H9 (cell line): ENCODE measurements at regions not wholly inside any gene's neighbourhood (a gene's known extent, or its start where the extent isn't known, plus 50 kb on each side); places are given as distances from the start of the nearest gene placed in this dataset.

Source experiments
- DNase-seq: peaks from one replicate; pipeline ENCODE4 v3.0.0-alpha.2; 2017
- H2AFZ ChIP-seq: one replicate; pipeline ENCODE4 v1.6.1; 2013; ENCODE audit warnings: mild to moderate bottlenecking, low read length, control low read depth, moderate library complexity
- H2AK5ac ChIP-seq: 2 replicates; pipeline ENCODE4 v1.6.1; 2013; ENCODE audit warnings: low read length, control low read depth, mixed read lengths; ENCODE audit not compliant: insufficient read length
- H2BK120ac ChIP-seq: one replicate; pipeline ENCODE4 v1.6.1; 2013; ENCODE audit warnings: low read depth, mild to moderate bottlenecking, low read length, control low read depth, inconsistent platforms; ENCODE audit not compliant: poor library complexity, severe bottlenecking
- H2BK12ac ChIP-seq: 2 replicates; pipeline ENCODE4 v1.6.1; 2013; ENCODE audit warnings: low read length, control low read depth, mixed read lengths, low read depth; ENCODE audit not compliant: insufficient read length
- H2BK15ac ChIP-seq: 2 replicates; pipeline ENCODE4 v1.6.1; 2013; ENCODE audit warnings: low read depth, low read length, control low read depth
- H2BK20ac ChIP-seq: one replicate; pipeline ENCODE4 v1.6.1; 2013; ENCODE audit warnings: low read depth, mild to moderate bottlenecking, low read length, control low read depth, inconsistent platforms; ENCODE audit not compliant: poor library complexity, severe bottlenecking
- H2BK5ac ChIP-seq: 2 replicates; pipeline ENCODE4 v1.6.1; 2013; ENCODE audit warnings: low read length, control low read depth, mixed read lengths; ENCODE audit not compliant: insufficient read length
- H3K14ac ChIP-seq: 2 replicates; pipeline ENCODE4 v1.6.1; 2013; ENCODE audit warnings: low read length, control low read depth; ENCODE audit not compliant: insufficient read depth
- H3K18ac ChIP-seq: 2 replicates; pipeline ENCODE4 v1.6.1; 2013; ENCODE audit warnings: low read depth, mild to moderate bottlenecking, mixed read lengths, low read length, control low read depth; ENCODE audit not compliant: insufficient read length
- H3K23ac ChIP-seq: 2 replicates; pipeline ENCODE4 v1.6.1; 2013; ENCODE audit warnings: low read length, control low read depth, mixed read lengths, low read depth; ENCODE audit not compliant: insufficient read length
- H3K23me2 ChIP-seq: 2 replicates; pipeline ENCODE4 v1.6.1; 2013; ENCODE audit warnings: low read depth, mild to moderate bottlenecking, mixed read lengths, low read length, control low read depth; ENCODE audit not compliant: insufficient read length, poor library complexity, severe bottlenecking
- H3K27ac ChIP-seq: 2 replicates; pipeline ENCODE4 v1.5.1; 2013; ENCODE audit warnings: low read length, control low read depth, mixed read lengths, low read depth; ENCODE audit not compliant: insufficient read length
- H3K27me3 ChIP-seq: 2 replicates; pipeline ENCODE4 v1.6.1; 2013; ENCODE audit warnings: low read length, control low read depth, inconsistent platforms; ENCODE audit not compliant: insufficient read depth
- H3K4ac ChIP-seq: 2 replicates; pipeline ENCODE4 v1.6.1; 2013; ENCODE audit warnings: low read depth, mild to moderate bottlenecking, control low read depth, inconsistent platforms, low read length, moderate library complexity
- H3K4me1 ChIP-seq: 2 replicates; pipeline ENCODE4 v1.6.1; 2013; ENCODE audit warnings: low read length, control low read depth, inconsistent platforms; ENCODE audit not compliant: insufficient read depth
- H3K4me2 ChIP-seq: 2 replicates; pipeline ENCODE4 v1.6.1; 2013; ENCODE audit warnings: low read length, control low read depth, mixed read lengths; ENCODE audit not compliant: insufficient read length, insufficient read depth
- H3K56ac ChIP-seq: 2 replicates; pipeline ENCODE4 v1.6.1; 2013; ENCODE audit warnings: low read depth, mild to moderate bottlenecking, mixed read lengths, low read length, control low read depth; ENCODE audit not compliant: insufficient read length
- H3K79me1 ChIP-seq: 2 replicates; pipeline ENCODE4 v1.6.1; 2013; ENCODE audit warnings: low read depth, mild to moderate bottlenecking, moderate library complexity, low read length, control low read depth, inconsistent platforms; ENCODE audit not compliant: insufficient read depth, poor library complexity, severe bottlenecking
- H3K79me2 ChIP-seq: 2 replicates; pipeline ENCODE4 v1.6.1; 2013; ENCODE audit warnings: low read length, control low read depth, inconsistent platforms; ENCODE audit not compliant: insufficient read depth
- H3K9ac ChIP-seq: 2 replicates; pipeline ENCODE4 v1.6.1; 2013; ENCODE audit warnings: low read length, control low read depth, mixed read lengths; ENCODE audit not compliant: insufficient read length; ENCODE audit errors: extremely low read depth
- H3K9me3 ChIP-seq: one replicate; pipeline ENCODE4 v1.6.1; 2013; ENCODE audit warnings: low read depth, low read length, inconsistent platforms; ENCODE audit not compliant: control insufficient read depth
- H3T11ph ChIP-seq: one replicate; pipeline ENCODE4 v1.6.1; 2013; ENCODE audit warnings: mild to moderate bottlenecking, low read length, control low read depth, inconsistent platforms
- H4K20me1 ChIP-seq: one replicate; pipeline ENCODE4 v1.6.1; 2013; ENCODE audit not compliant: control insufficient read depth, insufficient read length, insufficient read depth
- H4K5ac ChIP-seq: 2 replicates; pipeline ENCODE4 v1.6.1; 2013; ENCODE audit warnings: low read depth, mild to moderate bottlenecking, mixed read lengths, low read length, control low read depth; ENCODE audit not compliant: insufficient read length
- H4K8ac ChIP-seq: replicated peaks from 2 replicates; pipeline ENCODE4 v1.6.1; 2013; ENCODE audit warnings: low read length, control low read depth, mixed read lengths, low read depth; ENCODE audit not compliant: insufficient read length
- H4K91ac ChIP-seq: 2 replicates; pipeline ENCODE4 v1.6.1; 2013; ENCODE audit warnings: low read depth, mild to moderate bottlenecking, moderate library complexity, mixed read lengths, low read length, control low read depth; ENCODE audit not compliant: insufficient read length
- H3K27ac Mint-ChIP-seq, 3 experiments: 2 replicates in 2 of 3; 3 replicates in 1 of 3; pipeline ENCODE4 v1.8.0; 2020 to 2021; ENCODE audit warnings: mixed read lengths in 3 of 3, mild to moderate bottlenecking in 1 of 3, moderate library complexity in 1 of 3
- H3K27me3 Mint-ChIP-seq: 2 replicates; pipeline ENCODE4 v1.8.0; 2021; ENCODE audit warnings: low read depth, mild to moderate bottlenecking, moderate library complexity, mixed read lengths
- H3K36me3 Mint-ChIP-seq, 3 experiments: 2 replicates in 2 of 3; 3 replicates in 1 of 3; pipeline ENCODE4 v1.8.0; 2020 to 2021; ENCODE audit warnings: low read depth in 3 of 3, mixed read lengths in 3 of 3; ENCODE audit not compliant: insufficient read depth in 1 of 3
- H3K4me1 Mint-ChIP-seq, 2 experiments: 2 replicates each; pipeline ENCODE4 v1.8.0; 2020; ENCODE audit warnings: mixed read lengths in 2 of 2
- H3K4me3 Mint-ChIP-seq, 2 experiments: 2 replicates in 1 of 2; 3 replicates in 1 of 2; pipeline ENCODE4 v1.8.0; 2020 to 2021; ENCODE audit warnings: mild to moderate bottlenecking in 2 of 2, mixed read lengths in 2 of 2, moderate library complexity in 1 of 2
- H3K9me3 Mint-ChIP-seq, 2 experiments: 2 replicates in 1 of 2; 3 replicates in 1 of 2; pipeline ENCODE4 v1.8.0; 2020; ENCODE audit warnings: mild to moderate bottlenecking in 2 of 2, mixed read lengths in 2 of 2, moderate library complexity in 1 of 2
- CTCF ChIP-seq: fragments of 200-600 bp; sonication (generic); conservative IDR thresholded peaks from 3 replicates; pipeline ENCODE4 v1.8.0; 2021; ENCODE audit warnings: antibody characterized with exemption, mild to moderate bottlenecking
- WGBS: extraction: QIAGEN DNeasy Blood & Tissue Kit; methylation state at CpG from one replicate; pipeline ENCODE4 v1.1.7; 2013; ENCODE audit warnings: missing lambda C conversion rate, low lambda C conversion rate, mixed read lengths; ENCODE audit not compliant: insufficient read length; ENCODE audit errors: extremely low coverage; 5-methylcytosine and 5-hydroxymethylcytosine counted together

GRCh38 chr5:108504974-108505373 is 123.1 kb upstream of the FBXL17 start:
- no peak for DNase-seq
- H3K18ac ChIP-seq: no peak overlapping the region
- no peak overlapping the region for H4K5ac ChIP-seq

More at GRCh38 chr5:108504974-108505373, 123.1 kb upstream of the FBXL17 start:
- Histone ChIP-seq H3K4me1 (no peaks in the 10 kb centered on the region), H2BK20ac (no peak overlapping the region), H3K27ac (no peak overlapping the region), H3K79me1 (no peaks in the 10 kb centered on the region), H3K27me3 (no peaks in the 10 kb centered on the region), H3K23me2 (no peaks in the 10 kb centered on the region), H2AK5ac (no peak overlapping the region), H2BK12ac (no peak overlapping the region), H3T11ph (no peak overlapping the region), H3K23ac (no peak overlapping the region), H2BK120ac (no peak overlapping the region), H4K91ac (no peak overlapping the region), H3K9me3 (no peaks in the 10 kb centered on the region), H3K56ac (no peak overlapping the region), H3K9ac (no peak overlapping the region), H4K8ac (no peak overlapping the region), H3K4me2 (no peak overlapping the region), H3K79me2 (no peaks in the 10 kb centered on the region), H4K20me1 (no peaks in the 10 kb centered on the region), H3K14ac (no peak overlapping the region), H2AFZ (no peak overlapping the region), H2BK15ac (no peak overlapping the region), H2BK5ac (no peak overlapping the region), H3K4ac (no peak overlapping the region)
- H3K27me3 Mint-ChIP-seq: no peaks in the 10 kb centered on the region
- H3K4me3 Mint-ChIP-seq: no peak overlapping the region
- no CpG with 5 or more reads among the region's 1 CpG for WGBS
- no peak for TF ChIP-seq CTCF
- H3K4me1 Mint-ChIP-seq: no peaks in the 10 kb centered on the region
- H3K9me3 Mint-ChIP-seq: peaks cover 6 to 12% of the 10 kb centered on the region in 2 experiments; a peak in 4 of 5 replicates
- peaks cover under 1 to 13% (median 5%) of the 10 kb centered on the region in 3 experiments; a peak in 5 of 7 replicates for H3K36me3 Mint-ChIP-seq
- H3K27ac Mint-ChIP-seq: no peak overlapping the region
